K562 (cell line): ENCODE measurements at regions not wholly inside any gene's neighbourhood (a gene's known extent, or its start where the extent isn't known, plus 50 kb on each side); places are given as distances from the start of the nearest gene placed in this dataset.
A peak's percentile ranks its signal among the peaks of the same experiment; 100 is the strongest.

Experiments
- ATAC-seq: fragments of 200-7000 bp; cut with Tn5 transposase; 3 replicates; pipeline ENCODE4 v1.9.1; 2020; ENCODE audit warnings: moderate library complexity
- BruUV-seq: library from RNA; stranded (reverse); fragments of 400-500 nt; replicated peaks from 2 replicates; lab custom pipeline; 2021; lab: Mats Ljungman, UMichigan
- CTCF ChIA-PET: fragments of 300-600 bp; formaldehyde crosslinking; extraction: SDS; loops from one replicate; lab custom pipeline; 2021; ENCODE audit warnings: low intra/inter-chr PET ratio; lab: Yijun Ruan, JAX
- POLR2A ChIA-PET: fragments of 300-600, 350-650 bp; sonication (Branson Sonifier 250); formaldehyde crosslinking; extraction: SDS; loops from one replicate; lab custom pipeline; 2021; ENCODE audit warnings: antibody characterized with exemption, inconsistent platforms; lab: Yijun Ruan, JAX
- DNase-seq, 4 experiments: peaks; one replicate each; pipeline versions ENCODE4 v3.0.0 to v3.0.0-alpha.2; 2011 to 2018; ENCODE audit warnings: low spot score in 3 of 4, mixed read lengths in 3 of 4; ENCODE audit errors: extremely low read depth in 1 of 4
- FAIRE-seq: peaks from 2 replicates; lab custom pipeline; 2011; peaks lifted over from hg19 to GRCh38; lab: Jason Lieb, UNC
- H2AFZ ChIP-seq: 2 replicates; pipeline ENCODE4 v1.6.0; 2011; ENCODE audit warnings: low read depth, low read length, control low read depth, inconsistent platforms
- H3K27ac ChIP-seq: fragments of 200-600 bp; 3 replicates; pipeline ENCODE4 v1.8.0; 2011; ENCODE audit warnings: low read depth, mild to moderate bottlenecking, control low read depth, inconsistent platforms, low read length, moderate library complexity, mixed read lengths; ENCODE audit errors: extremely low read depth
- H3K27me3 ChIP-seq, 2 experiments: fragments of 300-600 bp in 1 of 2; 2 replicates in 1 of 2; 3 replicates in 1 of 2; pipeline versions ENCODE4 v1.6.0 to v1.8.0; 2011; ENCODE audit warnings: inconsistent platforms in 2 of 2, low read length in 2 of 2, mild to moderate bottlenecking in 1 of 2, mixed read lengths in 1 of 2, moderate library complexity in 1 of 2; ENCODE audit not compliant: control insufficient read depth in 2 of 2, insufficient read depth in 2 of 2
- H3K36me3 ChIP-seq: fragments of 300-600 bp; 3 replicates; pipeline ENCODE4 v1.8.0; 2011; ENCODE audit warnings: mild to moderate bottlenecking, low read length, inconsistent platforms; ENCODE audit not compliant: control insufficient read depth, insufficient read depth
- H3K4me1 ChIP-seq, 2 experiments: fragments of 200-600 bp in 1 of 2; replicated peaks in 1 of 2; 2 replicates in 1 of 2; 3 replicates in 1 of 2; pipeline versions ENCODE4 v1.5.1 to v1.8.0; 2011; ENCODE audit warnings: inconsistent platforms in 2 of 2, low read length in 2 of 2, mild to moderate bottlenecking in 1 of 2, mixed read lengths in 1 of 2, moderate library complexity in 1 of 2; ENCODE audit not compliant: control insufficient read depth in 2 of 2, insufficient read depth in 2 of 2
- H3K4me2 ChIP-seq: 2 replicates; pipeline ENCODE4 v1.6.1; 2011; ENCODE audit warnings: low read length, control low read depth, inconsistent platforms, mixed read lengths; ENCODE audit not compliant: insufficient read depth
- H3K4me3 ChIP-seq: fragments of 200-600 bp; sonication (generic), shearing (Covaris generic); 2 replicates; pipeline ENCODE4 v1.5.1; 2016; ENCODE audit warnings: control low read depth, inconsistent platforms
- H3K79me2 ChIP-seq: fragments of 200-600 bp; 3 replicates; pipeline ENCODE4 v1.8.0; 2011; ENCODE audit warnings: low read length, inconsistent platforms; ENCODE audit not compliant: control insufficient read depth, insufficient read depth
- H3K9ac ChIP-seq, 2 experiments: 2 replicates each; pipeline versions ENCODE4 v1.6.0 to v1.6.1; 2011; ENCODE audit warnings: low read depth in 2 of 2, low read length in 2 of 2, control low read depth in 1 of 2, inconsistent platforms in 1 of 2, mild to moderate bottlenecking in 1 of 2, mixed read lengths in 1 of 2; ENCODE audit not compliant: insufficient read depth in 1 of 2
- H3K9me1 ChIP-seq: one replicate; pipeline ENCODE4 v1.6.0; 2011; ENCODE audit warnings: inconsistent platforms, mild to moderate bottlenecking, low read length, moderate library complexity; ENCODE audit not compliant: control insufficient read depth, insufficient read depth
- H3K9me3 ChIP-seq: replicated peaks from 2 replicates; pipeline ENCODE4 v1.5.1; 2011; ENCODE audit warnings: low read depth, low read length, inconsistent platforms; ENCODE audit not compliant: control insufficient read depth, insufficient read depth
- H4K20me1 ChIP-seq: replicated peaks from 2 replicates; pipeline ENCODE4 v1.6.1; 2011; ENCODE audit warnings: low read length, inconsistent platforms, mixed read lengths; ENCODE audit not compliant: control insufficient read depth, insufficient read depth
- CAMTA2 ChIP-seq: fragments of 250-450 bp; sonication (Bioruptor Pico); conservative IDR thresholded peaks from 2 replicates; pipeline ENCODE4 v1.5.1; 2022
- E2F6 ChIP-seq, 2 experiments: IDR thresholded peaks; 2 replicates each; pipeline ENCODE4 v1.6.1; 2011; ENCODE audit warnings: borderline replicate concordance in 1 of 2, control low read depth in 1 of 2, low read depth in 1 of 2, low read length in 1 of 2, mild to moderate bottlenecking in 1 of 2, mixed read lengths in 1 of 2, moderate library complexity in 1 of 2; ENCODE audit not compliant: insufficient read depth in 1 of 2, insufficient read length in 1 of 2, poor library complexity in 1 of 2, severe bottlenecking in 1 of 2; ENCODE audit errors: extremely low read depth in 1 of 2
- EP400 ChIP-seq: fragments of 450-650 bp; IDR thresholded peaks from 2 replicates; pipeline ENCODE4 v1.6.1; 2017; ENCODE audit warnings: antibody characterized with exemption, mild to moderate bottlenecking, moderate library complexity
- FOXA3 ChIP-seq, 2 experiments: fragments of 450-650 bp in 1 of 2; sonication (generic) in 1 of 2; formaldehyde crosslinking; IDR thresholded peaks in 1 of 2; conservative IDR thresholded peaks in 1 of 2; 2 replicates each; pipeline versions ENCODE4 v1.4.0 to v1.8.0; 2020 to 2022; ENCODE audit warnings: mild to moderate bottlenecking in 2 of 2, missing genetic modification reagents in 1 of 2
- FOXK2 ChIP-seq, 2 experiments: fragments of 450-650 bp; IDR thresholded peaks in 1 of 2; conservative IDR thresholded peaks in 1 of 2; 2 replicates each; pipeline ENCODE4 v1.6.1; 2016; ENCODE audit warnings: low read depth in 2 of 2, mild to moderate bottlenecking in 1 of 2
- PHF8 ChIP-seq: fragments of 200-600 bp; sonication (generic); IDR thresholded peaks from 2 replicates; pipeline ENCODE4 v1.6.1; 2012; ENCODE audit warnings: mixed run types, mild to moderate bottlenecking, inconsistent platforms, low read length, moderate library complexity, borderline replicate concordance
- PRDM10 ChIP-seq: fragments of 450-650 bp; IDR thresholded peaks from 2 replicates; pipeline ENCODE4 v1.6.1; 2018; ENCODE audit not compliant: partially characterized antibody
- RBFOX2 ChIP-seq: fragments of 200-400 bp; formaldehyde crosslinking; IDR thresholded peaks from 2 replicates; pipeline ENCODE4 v1.6.1; 2017; ENCODE audit warnings: low read depth, mild to moderate bottlenecking, low read length, moderate library complexity
- YY1 ChIP-seq, 3 experiments: IDR thresholded peaks; 2 replicates each; pipeline ENCODE4 v1.6.1; 2011; ENCODE audit warnings: low read length in 2 of 3, mild to moderate bottlenecking in 2 of 3, moderate library complexity in 2 of 3, borderline replicate concordance in 1 of 3, control low read depth in 1 of 3, low read depth in 1 of 3; ENCODE audit not compliant: insufficient read depth in 3 of 3, insufficient replicate concordance in 2 of 3, control insufficient read depth in 1 of 3, insufficient read length in 1 of 3; ENCODE audit errors: extremely low read depth in 1 of 3
- ZC3H4 ChIP-seq: sonication (generic); formaldehyde crosslinking; IDR thresholded peaks from 2 replicates; pipeline ENCODE4 v1.9.0; 2021; ENCODE audit warnings: missing genetic modification reagents, borderline replicate concordance
- ZFX ChIP-seq: sonication (generic); formaldehyde crosslinking; IDR thresholded peaks from 2 replicates; pipeline ENCODE4 v1.8.0; 2022; ENCODE audit warnings: mild to moderate bottlenecking, missing genetic modification reagents, moderate library complexity
- WGBS: fragments of 100-300 bp; shearing (Covaris generic); methylation state at CpG from one replicate; pipeline ENCODE4 v1.1.6; 2016; ENCODE audit warnings: low coverage, mixed read lengths; ENCODE audit not compliant: insufficient coverage; ENCODE audit errors: missing lambda C conversion rate; 5-methylcytosine and 5-hydroxymethylcytosine counted together
- in situ Hi-C: fragments of 300-500 bp; cut with MboI; formaldehyde crosslinking; loops from 4 replicates; pipeline ENCODE4 v1.15.0; 2018; ENCODE audit warnings: inconsistent platforms, mixed read lengths
- intact Hi-C: fragments of 100-400 bp; cut with micrococcal nuclease; formaldehyde crosslinking; loops from 2 replicates; pipeline ENCODE4 v1.14.2; 2022
- TF ChIP-seq, protein P1 (sequence below): sonication (generic); formaldehyde crosslinking; IDR thresholded peaks from 2 replicates; pipeline ENCODE4 v1.8.0; 2022; ENCODE audit warnings: mild to moderate bottlenecking, missing genetic modification reagents

GRCh38 chr4:123505095-123506010 is 108.8 kb downstream of the SPRY1 start:
- Histone ChIP-seq H3K9me1 (no peaks in the 10 kb centered on the region), H3K9ac (peak overlapping the region in 1 of 2 experiments; percentile 77; a peak in 3 of 4 replicates), H4K20me1 (no peaks in the 10 kb centered on the region), H3K27me3 (peaks cover 9 to 18% of the 10 kb centered on the region in 2 experiments; a peak in 3 of 5 replicates), H3K36me3 (no peaks in the 10 kb centered on the region), H3K4me1 (peaks cover 9 to 14% of the 10 kb centered on the region in 2 experiments; a peak in 4 of 5 replicates), H3K4me2 (peak overlapping the region; percentile 55), H3K4me3 (peak overlapping the region; percentile 37), H2AFZ (peak overlapping the region; percentile 85), H3K27ac (no peak overlapping the region), H3K9me3 (no peaks in the 10 kb centered on the region), H3K79me2 (no peaks in the 10 kb centered on the region)
- ChIA-PET POLR2A (no interaction called here), CTCF (no interaction called here)
- BruUV-seq = no TSS peak
- 10% methylated on average over 35 of the region's 58 CpGs for WGBS
- ATAC-seq (peak; percentile 69), FAIRE-seq (peak; percentile 19), DNase-seq (peak in 3 of 4 experiments; percentile 14 to 18 (median 17))
- intact Hi-C loops = no loop called here
- in situ Hi-C loops = no loop called here
- TF ChIP-seq ZFX (CRISPR knock-in tag) (peak; percentile 33; the same call in 1 of the 2 replicates), E2F6 (IDR thresholded peaks at IDR 0.05; ENCODE audit: borderline replicate concordance in 1 of 2, extremely low read depth in 1 of 2, insufficient read depth in 1 of 2, insufficient read length in 1 of 2, low read depth in 1 of 2, low read length in 1 of 2, poor library complexity in 1 of 2, severe bottlenecking in 1 of 2) (peak in 1 of 2 experiments; percentile 76), FOXK2 (conservative IDR thresholded peaks at IDR 0.05 in 1 of 2, IDR thresholded peaks at IDR 0.05 in 1 of 2; ENCODE audit: low read depth in 2 of 2) (0 out of 4 replicates have a peak, but pooled peaks of 1 of the 2 experiments have one; percentile 18), EP400 (no peak), CAMTA2 (CRISPR knock-in tag) (no peak), PRDM10 (peak; percentile 92), FOXA3 (CRISPR knock-in tag; conservative IDR thresholded peaks at IDR 0.05 in 1 of 2, IDR thresholded peaks at IDR 0.05 in 1 of 2) (peak in 1 of 2 experiments; percentile 86; a peak in 2 of 4 replicates), YY1 (IDR thresholded peaks at IDR 0.05; ENCODE audit: borderline replicate concordance in 1 of 3, control insufficient read depth in 1 of 3, extremely low read depth in 1 of 3, insufficient read depth in 3 of 3, insufficient read length in 1 of 3, insufficient replicate concordance in 2 of 3, low read depth in 1 of 3, low read length in 2 of 3) (peak in 2 of 3 experiments; percentile 47 to 81), RBFOX2 (peak; percentile 50; the same call in 1 of the 2 replicates), ZC3H4 (no peak), PHF8 (peak; percentile 30; the same call in 1 of the 2 replicates)
- TF ChIP-seq, protein P1, sequence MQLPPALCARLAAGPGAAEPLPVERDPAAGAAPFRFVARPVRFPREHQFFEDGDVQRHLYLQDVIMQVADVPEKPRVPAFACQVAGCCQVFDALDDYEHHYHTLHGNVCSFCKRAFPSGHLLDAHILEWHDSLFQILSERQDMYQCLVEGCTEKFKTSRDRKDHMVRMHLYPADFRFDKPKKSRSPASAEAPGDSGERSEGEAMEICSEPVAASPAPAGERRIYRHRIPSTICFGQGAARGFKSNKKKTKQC (CRISPR knock-in tag) = no peak
